Natural killer cell (primary cell): ENCODE measurements at regions not wholly inside any gene's neighbourhood (a gene's known extent, or its start where the extent isn't known, plus 50 kb on each side); places are given as distances from the start of the nearest gene placed in this dataset.

ENCODE experiments used
- ATAC-seq, 3 donors: fragments of 150-1000 bp in 2 of 3; fragments of 200-7000 bp in 1 of 3; cut with Tn5 transposase; 1 replicate in 1 of 3; 2 replicates in 2 of 3; pipeline ENCODE4 v1.10.0; 2021; ENCODE audit warnings: mild to moderate bottlenecking in 2 of 3, moderate library complexity in 2 of 3
- DNase-seq, 2 donors: peaks; one replicate each; pipeline versions ENCODE4 v3.0.0 to v3.0.0-alpha.2; 2013 to 2021; ENCODE audit warnings: mixed read lengths in 1 of 2
- H3K27ac ChIP-seq: one replicate; pipeline ENCODE4 v1.5.1; 2013; ENCODE audit warnings: mild to moderate bottlenecking, low read length
- H3K27me3 ChIP-seq: one replicate; pipeline ENCODE4 v1.6.1; 2013; ENCODE audit warnings: low read length; ENCODE audit not compliant: control insufficient read depth, insufficient read depth
- H3K36me3 ChIP-seq: one replicate; pipeline ENCODE4 v1.6.1; 2013; ENCODE audit warnings: low read length; ENCODE audit not compliant: control insufficient read depth, insufficient read depth
- H3K4me1 ChIP-seq: one replicate; pipeline ENCODE4 v1.6.1; 2013; ENCODE audit warnings: low read length; ENCODE audit not compliant: control insufficient read depth, insufficient read depth
- H3K4me3 ChIP-seq: one replicate; pipeline ENCODE4 v1.5.1; 2013; ENCODE audit warnings: low read length
- H3K9me3 ChIP-seq: one replicate; pipeline ENCODE4 v1.6.1; 2013; ENCODE audit warnings: low read length; ENCODE audit not compliant: control insufficient read depth, insufficient read depth
- H3K27ac Mint-ChIP-seq, 2 donors: one replicate each; pipeline ENCODE4 v1.8.0; 2022; ENCODE audit warnings: mild to moderate bottlenecking in 2 of 2, mixed read lengths in 2 of 2, moderate library complexity in 1 of 2
- H3K27me3 Mint-ChIP-seq, 2 donors: one replicate each; pipeline ENCODE4 v1.8.0; 2022; ENCODE audit warnings: low read depth in 2 of 2, mixed read lengths in 2 of 2
- H3K36me3 Mint-ChIP-seq: one replicate; pipeline ENCODE4 v1.8.0; 2022; ENCODE audit warnings: mixed read lengths
- H3K4me1 Mint-ChIP-seq, 2 donors: one replicate each; pipeline ENCODE4 v1.8.0; 2022; ENCODE audit warnings: mixed read lengths in 2 of 2
- H3K4me3 Mint-ChIP-seq: one replicate; pipeline ENCODE4 v1.8.0; 2022; ENCODE audit warnings: mild to moderate bottlenecking, moderate library complexity, mixed read lengths
- H3K9me3 Mint-ChIP-seq, 2 donors: one replicate each; pipeline ENCODE4 v1.8.0; 2022; ENCODE audit warnings: mixed read lengths in 2 of 2
- WGBS: methylation state at CpG from one replicate; pipeline ENCODE4 v1.1.7; 2013; ENCODE audit warnings: missing lambda C conversion rate; ENCODE audit not compliant: insufficient coverage; 5-methylcytosine and 5-hydroxymethylcytosine counted together
- intact Hi-C: fragments of 100-400 bp; cut with micrococcal nuclease; formaldehyde crosslinking; loops from one replicate; pipeline ENCODE4 v1.14.2; 2022
- TF ChIP-seq, protein P1 (sequence below): fragments of 200-600 bp; IDR thresholded peaks from one replicate; pipeline ENCODE4 v1.8.0; 2022; ENCODE audit warnings: antibody characterized with exemption

DNA sequence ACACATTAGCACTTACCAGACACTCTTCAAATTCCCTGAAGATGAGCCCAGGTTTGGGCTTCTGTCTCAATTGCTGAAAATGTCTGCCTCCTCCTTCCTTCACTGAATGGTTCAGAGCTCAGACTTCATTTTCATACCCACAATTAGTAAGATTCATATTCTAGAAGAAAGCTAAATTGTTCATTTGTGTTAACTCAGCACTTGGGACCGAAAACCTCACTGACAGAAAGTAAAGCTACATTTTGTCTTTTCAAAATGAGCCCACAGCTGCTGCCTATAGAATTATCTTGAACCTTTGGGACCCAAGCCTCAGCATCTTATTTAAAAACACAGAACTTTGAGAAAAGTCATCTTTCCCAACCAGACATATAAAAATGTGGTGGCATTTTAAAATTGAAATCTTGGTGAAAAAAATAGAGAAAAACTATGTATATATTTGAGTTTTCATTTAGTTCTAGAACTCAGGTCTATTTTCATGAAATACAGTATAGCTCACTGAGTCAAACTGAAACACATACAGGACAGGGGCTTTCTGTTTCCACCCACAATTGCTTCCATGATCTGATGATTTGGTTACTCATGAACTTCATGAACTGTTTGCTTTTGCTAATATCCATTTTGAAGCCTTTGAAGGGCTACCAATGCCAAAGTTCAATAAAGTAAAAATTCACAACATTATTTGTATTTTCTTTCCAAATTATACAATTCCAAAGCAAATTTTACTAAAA, 119.1 kb upstream of the PFKP start:
- H3K36me3 ChIP-seq: no peaks in the 10 kb centered on the region
- no peaks in the 10 kb centered on the region for H3K9me3 Mint-ChIP-seq
- H3K4me3 ChIP-seq: no peak overlapping the region
- intact Hi-C loops: no loop called here
- no peak for ATAC-seq
- TF ChIP-seq, protein P1, sequence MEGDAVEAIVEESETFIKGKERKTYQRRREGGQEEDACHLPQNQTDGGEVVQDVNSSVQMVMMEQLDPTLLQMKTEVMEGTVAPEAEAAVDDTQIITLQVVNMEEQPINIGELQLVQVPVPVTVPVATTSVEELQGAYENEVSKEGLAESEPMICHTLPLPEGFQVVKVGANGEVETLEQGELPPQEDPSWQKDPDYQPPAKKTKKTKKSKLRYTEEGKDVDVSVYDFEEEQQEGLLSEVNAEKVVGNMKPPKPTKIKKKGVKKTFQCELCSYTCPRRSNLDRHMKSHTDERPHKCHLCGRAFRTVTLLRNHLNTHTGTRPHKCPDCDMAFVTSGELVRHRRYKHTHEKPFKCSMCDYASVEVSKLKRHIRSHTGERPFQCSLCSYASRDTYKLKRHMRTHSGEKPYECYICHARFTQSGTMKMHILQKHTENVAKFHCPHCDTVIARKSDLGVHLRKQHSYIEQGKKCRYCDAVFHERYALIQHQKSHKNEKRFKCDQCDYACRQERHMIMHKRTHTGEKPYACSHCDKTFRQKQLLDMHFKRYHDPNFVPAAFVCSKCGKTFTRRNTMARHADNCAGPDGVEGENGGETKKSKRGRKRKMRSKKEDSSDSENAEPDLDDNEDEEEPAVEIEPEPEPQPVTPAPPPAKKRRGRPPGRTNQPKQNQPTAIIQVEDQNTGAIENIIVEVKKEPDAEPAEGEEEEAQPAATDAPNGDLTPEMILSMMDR: no peak
- no peak for DNase-seq
- whole genome bisulfite sequencing: 71% methylated on average over 1 of the region's 1 CpG
- no peak overlapping the region for H3K4me3 Mint-ChIP-seq
- H3K27ac Mint-ChIP-seq: no peak overlapping the region
- no peaks in the 10 kb centered on the region for H3K4me1 Mint-ChIP-seq
- H3K27me3 Mint-ChIP-seq: peaks cover 8 to 14% of the 10 kb centered on the region in 2 donors
- no peaks in the 10 kb centered on the region for H3K36me3 Mint-ChIP-seq
- no peak overlapping the region for H3K27ac ChIP-seq
- H3K4me1 ChIP-seq: no peaks in the 10 kb centered on the region
- H3K9me3 ChIP-seq: no peaks in the 10 kb centered on the region
- peaks cover 3% of the 10 kb centered on the region for H3K27me3 ChIP-seq

GRCh38 chr10:2944788-2945187, 122.6 kb upstream of the PFKP start:
- no peaks in the 10 kb centered on the region for H3K4me1 Mint-ChIP-seq
- Histone ChIP-seq H3K27me3 (peaks cover 3% of the 10 kb centered on the region), H3K27ac (no peak overlapping the region), H3K4me3 (no peak overlapping the region), H3K36me3 (no peaks in the 10 kb centered on the region), H3K9me3 (no peaks in the 10 kb centered on the region), H3K4me1 (no peaks in the 10 kb centered on the region)
- DNase-seq: no peak
- H3K9me3 Mint-ChIP-seq: no peaks in the 10 kb centered on the region
- no peak overlapping the region for H3K4me3 Mint-ChIP-seq
- H3K27ac Mint-ChIP-seq: no peak overlapping the region
- no peaks in the 10 kb centered on the region for H3K36me3 Mint-ChIP-seq
- no peak for ATAC-seq
- TF ChIP-seq, protein P1: no peak
- intact Hi-C loops: no loop called here
- 87% methylated on average over 5 of the region's 5 CpGs for WGBS
- peaks cover 16 to 20% of the 10 kb centered on the region in 2 donors for H3K27me3 Mint-ChIP-seq

- Mint-ChIP-seq H3K36me3 (no peaks in the 10 kb centered on the region), H3K27ac (no peak overlapping the region), H3K27me3 (peaks cover 21 to 22% of the 10 kb centered on the region in 2 donors), H3K4me1 (no peaks in the 10 kb centered on the region), H3K4me3 (no peak overlapping the region), H3K9me3 (no peaks in the 10 kb centered on the region)
- H3K27me3 ChIP-seq: peaks cover 3% of the 10 kb centered on the region
- H3K9me3 ChIP-seq: no peaks in the 10 kb centered on the region
- no peaks in the 10 kb centered on the region for H3K36me3 ChIP-seq
- no peak for ATAC-seq
- no peak for DNase-seq
- H3K4me3 ChIP-seq: no peak overlapping the region
- no peaks in the 10 kb centered on the region for H3K4me1 ChIP-seq
- WGBS: 88% methylated on average over 7 of the region's 7 CpGs
- TF ChIP-seq, protein P1: no peak
- intact Hi-C loops: no loop called here
- H3K27ac ChIP-seq: no peak overlapping the region
Measured at GRCh38 chr10:2943932-2944614, 123.3 kb upstream of the PFKP start.
